HG03103 (cell line): ENCODE measurements at regions not wholly inside any gene's neighbourhood (a gene's known extent, or its start where the extent isn't known, plus 50 kb on each side); places are given as distances from the start of the nearest gene placed in this dataset.

Experiments used
- ATAC-seq: cut with Tn5 transposase; IDR thresholded peaks from one replicate; pipeline ENCODE4 v1.9.1; 2021; ENCODE audit warnings: low read depth; ENCODE audit not compliant: unreplicated experiment

- ATAC-seq = no peak
Observed at GRCh38 chr10:55305285-55305684, 504.3 kb upstream of the PCDH15 start.

- ATAC-seq = no peak
Observed at GRCh38 chr10:55287346-55287745, 486.3 kb upstream of the PCDH15 start.

- ATAC-seq = no peak
Observed at GRCh38 chr10:55283031-55283430, 482.0 kb upstream of the PCDH15 start.

DNA sequence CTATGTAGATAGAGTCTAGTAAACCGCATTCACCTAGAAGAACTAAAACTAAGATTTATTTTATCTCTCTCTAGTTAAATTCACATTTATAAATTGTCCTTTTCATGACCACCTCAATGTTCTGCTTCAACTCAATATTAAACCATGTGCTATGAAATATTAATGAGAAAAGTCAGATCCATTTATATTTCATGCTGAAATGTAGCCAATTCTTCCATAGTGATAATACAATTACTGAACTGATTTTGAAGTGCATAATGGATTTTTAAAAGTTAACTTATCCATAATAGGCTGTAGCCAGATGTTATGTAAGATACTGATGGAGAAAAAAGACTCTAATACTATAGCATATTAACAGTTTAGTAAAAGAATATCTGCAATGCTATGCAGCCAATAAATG lies 479.7 kb upstream of the PCDH15 start:
- no peak for ATAC-seq

DNA sequence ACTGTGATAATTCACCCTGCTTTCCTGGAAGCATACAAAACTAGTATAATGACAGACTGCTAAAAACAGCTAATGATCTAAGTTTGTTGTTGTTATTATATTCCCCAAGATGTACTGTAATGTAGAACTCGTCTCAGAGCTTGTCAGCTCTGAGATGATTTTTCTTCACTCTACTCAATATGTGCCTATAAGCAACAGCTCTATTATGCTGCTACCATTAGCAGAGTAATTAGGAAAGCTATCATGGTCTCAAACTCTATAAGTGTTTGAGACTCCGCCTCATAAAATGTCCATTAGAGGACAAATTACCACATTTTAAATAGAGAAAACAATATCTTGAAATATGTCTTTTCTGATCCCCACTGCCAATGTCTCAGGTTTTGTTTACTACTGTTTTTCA lies 476.5 kb upstream of the PCDH15 start:
- no peak for ATAC-seq

- no peak for ATAC-seq
Observed at GRCh38 chr10:55274367-55274766, 473.3 kb upstream of the PCDH15 start.

- ATAC-seq = no peak
Observed at GRCh38 chr10:55273946-55274345, 472.9 kb upstream of the PCDH15 start.

GRCh38 chr10:55272886-55273285 lies 471.9 kb upstream of the PCDH15 start:
- no peak for ATAC-seq

DNA sequence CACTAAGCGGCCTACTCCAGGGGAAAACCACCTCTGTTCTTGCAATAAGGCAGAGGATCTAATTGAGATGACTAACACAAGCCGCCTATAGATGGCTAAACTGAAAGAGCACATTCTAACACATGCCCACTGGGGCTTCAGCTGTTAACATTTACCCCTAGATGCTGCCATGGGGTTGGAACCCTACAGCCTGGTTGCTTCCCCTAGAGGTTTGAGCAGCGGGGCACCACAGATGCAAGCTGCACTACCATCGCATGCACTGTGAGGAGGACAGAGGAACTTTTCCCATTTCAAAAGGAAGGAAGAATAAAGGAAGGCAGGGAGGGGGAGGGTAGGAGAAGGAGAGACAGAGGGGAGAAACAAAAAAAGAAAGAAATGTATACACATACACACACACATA lies 465.8 kb upstream of the PCDH15 start:
- no peak for ATAC-seq

- no peak for ATAC-seq
Observed at GRCh38 chr10:55263327-55263726, 462.3 kb upstream of the PCDH15 start.

DNA sequence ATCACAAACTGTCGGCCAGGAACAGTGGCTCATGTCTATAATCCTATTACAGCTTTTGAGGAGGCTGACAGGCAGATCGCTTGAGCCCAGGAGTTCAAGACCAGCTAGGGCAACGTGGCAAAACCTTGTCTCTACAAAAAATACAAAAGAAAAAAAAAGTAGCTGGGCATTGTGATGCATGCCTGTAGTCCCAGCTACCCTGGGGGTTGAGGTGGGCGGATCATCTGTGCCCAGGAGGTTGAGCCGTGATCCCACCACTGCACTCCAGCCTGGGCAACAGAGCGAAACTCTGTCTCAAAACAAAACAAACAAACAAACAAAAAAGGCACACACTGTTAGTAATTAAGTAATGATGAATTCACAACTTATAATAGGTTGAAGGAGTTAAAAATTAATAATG lies 441.5 kb upstream of the PCDH15 start:
- ATAC-seq = no peak

GRCh38 chr10:55237462-55237861 lies 436.4 kb upstream of the PCDH15 start:
- ATAC-seq = no peak

GRCh38 chr10:55233505-55233904 lies 432.5 kb upstream of the PCDH15 start:
- ATAC-seq = peak; percentile 95

GRCh38 chr10:55233090-55233489 lies 432.1 kb upstream of the PCDH15 start:
- ATAC-seq = peak; percentile 42

- ATAC-seq = peak; percentile 41
Observed at GRCh38 chr10:55232553-55232952, 431.5 kb upstream of the PCDH15 start.

GRCh38 chr10:55227967-55228366 lies 426.9 kb upstream of the PCDH15 start:
- ATAC-seq = no peak

DNA sequence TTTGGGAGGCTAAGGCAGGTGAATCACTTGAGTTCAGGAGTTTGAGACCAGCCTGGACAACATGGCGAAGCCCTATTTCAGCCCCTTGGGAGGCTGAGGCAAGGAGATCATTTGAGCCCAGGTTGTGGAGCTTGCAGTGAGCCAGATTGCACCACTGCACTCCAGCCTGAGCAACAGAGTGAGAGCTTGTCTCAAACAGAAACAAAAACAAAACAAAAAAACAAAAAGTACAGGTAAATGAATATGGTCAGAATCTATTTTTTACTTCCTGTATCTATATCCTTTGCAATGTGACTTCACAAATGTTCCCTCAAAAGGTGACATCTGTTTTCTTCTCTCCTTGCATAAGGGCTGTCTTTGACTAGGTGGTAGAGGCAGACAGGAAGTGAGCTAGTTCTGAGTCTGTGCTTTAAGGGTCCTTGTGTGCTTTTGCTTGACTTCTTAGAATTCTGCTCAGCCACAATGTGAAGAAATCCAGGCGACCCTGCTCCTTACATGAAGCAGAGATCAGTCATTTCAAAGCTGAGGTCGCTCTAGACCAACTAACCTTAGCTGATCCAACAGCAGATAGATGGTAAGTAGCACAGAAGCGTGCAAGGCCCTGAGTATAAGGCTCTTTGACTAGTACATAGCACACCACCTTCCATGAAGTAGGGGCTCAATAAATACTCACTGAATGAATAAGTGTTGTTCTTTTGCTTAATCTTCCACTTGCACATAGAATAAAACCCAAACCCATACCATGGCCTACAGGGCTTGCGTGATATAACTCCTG lies 423.2 kb upstream of the PCDH15 start:
- ATAC-seq = peak; percentile 63

GRCh38 chr10:55223352-55223751 lies 422.3 kb upstream of the PCDH15 start:
- ATAC-seq = no peak

DNA sequence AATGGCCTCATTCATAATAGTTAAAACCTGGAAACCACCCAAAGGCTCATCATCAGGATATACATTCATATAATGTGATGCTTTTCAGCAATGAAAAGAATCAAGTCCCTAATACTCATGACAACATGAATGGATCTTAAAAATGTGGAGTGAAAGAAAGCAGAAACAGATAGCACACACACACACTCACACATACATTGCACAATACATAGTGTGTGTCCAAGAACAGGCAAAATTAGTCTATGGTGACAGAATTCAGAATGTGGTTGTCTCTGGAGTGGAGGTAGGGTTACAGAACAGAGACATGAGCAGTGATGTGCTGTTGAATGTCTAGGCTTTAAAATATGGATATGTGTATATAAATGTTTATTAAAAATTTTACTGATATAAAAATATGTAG lies 419.9 kb upstream of the PCDH15 start:
- ATAC-seq = no peak

DNA sequence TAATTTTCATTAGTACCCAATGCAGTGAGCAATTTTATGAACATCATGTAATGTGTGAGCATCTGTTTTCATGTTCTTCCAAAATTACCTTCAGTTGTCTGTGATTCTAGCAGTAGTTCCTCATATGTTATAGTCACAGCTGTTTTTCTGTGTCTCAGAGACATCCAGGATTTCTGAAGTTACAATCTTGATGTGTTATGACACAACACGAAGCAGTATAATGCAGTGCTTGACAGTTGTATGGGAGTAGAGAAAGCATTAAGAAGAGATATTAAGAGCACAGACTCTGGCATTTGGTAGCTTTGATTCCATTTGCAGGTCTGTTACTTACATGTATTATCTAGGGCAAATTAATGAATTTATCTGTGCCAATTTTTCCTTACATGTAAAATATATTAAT lies 414.7 kb upstream of the PCDH15 start:
- ATAC-seq = no peak

GRCh38 chr10:55214608-55215007 lies 413.6 kb upstream of the PCDH15 start:
- ATAC-seq = no peak

GRCh38 chr10:55212051-55212450 lies 411.0 kb upstream of the PCDH15 start:
- ATAC-seq = no peak

DNA sequence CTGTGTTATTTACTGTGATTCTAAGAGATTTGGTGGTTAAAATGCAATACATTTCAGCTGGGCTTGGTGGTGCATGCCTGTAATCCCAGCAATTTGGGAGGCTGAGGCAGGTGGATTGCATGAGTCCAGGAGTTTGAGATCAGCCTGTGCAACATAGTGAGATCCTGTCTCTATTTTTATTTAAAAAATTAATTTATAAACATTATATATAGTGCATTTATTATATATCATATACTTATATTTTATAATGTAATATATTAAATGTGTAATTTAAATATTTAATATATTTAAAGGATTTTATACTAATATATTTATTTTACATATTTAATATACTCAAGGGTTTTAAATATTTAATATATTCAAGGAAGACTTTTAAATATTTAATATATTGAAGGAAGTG lies 402.8 kb upstream of the PCDH15 start:
- ATAC-seq = no peak
